ENCODE measurements at regions not wholly inside any gene's neighbourhood (a gene's known extent, or its start where the extent isn't known, plus 50 kb on each side); places are given as distances from the start of the nearest gene placed in this dataset.

- peaks cover 6% of the 10 kb centered on the region for H3K9me3 ChIP-seq (ENCODE audit: low read length)
- H3K27me3 ChIP-seq (ENCODE audit: insufficient read depth, low read depth, low read length), result no peaks in the 10 kb centered on the region
- no peaks in the 10 kb centered on the region for H3K79me2 ChIP-seq (replicated peaks; ENCODE audit: insufficient read depth, low read length)
- H3K4me3 ChIP-seq (ENCODE audit: low read length), result no peak overlapping the region
- no peak overlapping the region for H3K27ac ChIP-seq (ENCODE audit: low read length)
- H3K9ac ChIP-seq (ENCODE audit: low read length), result no peak overlapping the region
- TF ChIP-seq, protein P1, sequence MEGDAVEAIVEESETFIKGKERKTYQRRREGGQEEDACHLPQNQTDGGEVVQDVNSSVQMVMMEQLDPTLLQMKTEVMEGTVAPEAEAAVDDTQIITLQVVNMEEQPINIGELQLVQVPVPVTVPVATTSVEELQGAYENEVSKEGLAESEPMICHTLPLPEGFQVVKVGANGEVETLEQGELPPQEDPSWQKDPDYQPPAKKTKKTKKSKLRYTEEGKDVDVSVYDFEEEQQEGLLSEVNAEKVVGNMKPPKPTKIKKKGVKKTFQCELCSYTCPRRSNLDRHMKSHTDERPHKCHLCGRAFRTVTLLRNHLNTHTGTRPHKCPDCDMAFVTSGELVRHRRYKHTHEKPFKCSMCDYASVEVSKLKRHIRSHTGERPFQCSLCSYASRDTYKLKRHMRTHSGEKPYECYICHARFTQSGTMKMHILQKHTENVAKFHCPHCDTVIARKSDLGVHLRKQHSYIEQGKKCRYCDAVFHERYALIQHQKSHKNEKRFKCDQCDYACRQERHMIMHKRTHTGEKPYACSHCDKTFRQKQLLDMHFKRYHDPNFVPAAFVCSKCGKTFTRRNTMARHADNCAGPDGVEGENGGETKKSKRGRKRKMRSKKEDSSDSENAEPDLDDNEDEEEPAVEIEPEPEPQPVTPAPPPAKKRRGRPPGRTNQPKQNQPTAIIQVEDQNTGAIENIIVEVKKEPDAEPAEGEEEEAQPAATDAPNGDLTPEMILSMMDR (IDR thresholded peaks at IDR 0.05; ENCODE audit: poor library complexity, severe bottlenecking), result no peak
- no peak for TF ChIP-seq TAF1 (IDR thresholded peaks at IDR 0.05; ENCODE audit: low read depth)
- TF ChIP-seq, protein P2, sequence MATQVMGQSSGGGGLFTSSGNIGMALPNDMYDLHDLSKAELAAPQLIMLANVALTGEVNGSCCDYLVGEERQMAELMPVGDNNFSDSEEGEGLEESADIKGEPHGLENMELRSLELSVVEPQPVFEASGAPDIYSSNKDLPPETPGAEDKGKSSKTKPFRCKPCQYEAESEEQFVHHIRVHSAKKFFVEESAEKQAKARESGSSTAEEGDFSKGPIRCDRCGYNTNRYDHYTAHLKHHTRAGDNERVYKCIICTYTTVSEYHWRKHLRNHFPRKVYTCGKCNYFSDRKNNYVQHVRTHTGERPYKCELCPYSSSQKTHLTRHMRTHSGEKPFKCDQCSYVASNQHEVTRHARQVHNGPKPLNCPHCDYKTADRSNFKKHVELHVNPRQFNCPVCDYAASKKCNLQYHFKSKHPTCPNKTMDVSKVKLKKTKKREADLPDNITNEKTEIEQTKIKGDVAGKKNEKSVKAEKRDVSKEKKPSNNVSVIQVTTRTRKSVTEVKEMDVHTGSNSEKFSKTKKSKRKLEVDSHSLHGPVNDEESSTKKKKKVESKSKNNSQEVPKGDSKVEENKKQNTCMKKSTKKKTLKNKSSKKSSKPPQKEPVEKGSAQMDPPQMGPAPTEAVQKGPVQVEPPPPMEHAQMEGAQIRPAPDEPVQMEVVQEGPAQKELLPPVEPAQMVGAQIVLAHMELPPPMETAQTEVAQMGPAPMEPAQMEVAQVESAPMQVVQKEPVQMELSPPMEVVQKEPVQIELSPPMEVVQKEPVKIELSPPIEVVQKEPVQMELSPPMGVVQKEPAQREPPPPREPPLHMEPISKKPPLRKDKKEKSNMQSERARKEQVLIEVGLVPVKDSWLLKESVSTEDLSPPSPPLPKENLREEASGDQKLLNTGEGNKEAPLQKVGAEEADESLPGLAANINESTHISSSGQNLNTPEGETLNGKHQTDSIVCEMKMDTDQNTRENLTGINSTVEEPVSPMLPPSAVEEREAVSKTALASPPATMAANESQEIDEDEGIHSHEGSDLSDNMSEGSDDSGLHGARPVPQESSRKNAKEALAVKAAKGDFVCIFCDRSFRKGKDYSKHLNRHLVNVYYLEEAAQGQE (IDR thresholded peaks at IDR 0.05; ENCODE audit: borderline replicate concordance), result no peak
- TF ChIP-seq POLR2AphosphoS5 (IDR thresholded peaks at IDR 0.05), result no peak
- TF ChIP-seq RAD21 (conservative IDR thresholded peaks at IDR 0.05), result no peak
- TF ChIP-seq SMC3 (conservative IDR thresholded peaks at IDR 0.05; ENCODE audit: poor library complexity), result no peak
- no peak overlapping the region for H3K4me2 ChIP-seq (ENCODE audit: low read length)
- H4K20me1 ChIP-seq (ENCODE audit: insufficient read depth), result no peaks in the 10 kb centered on the region
- no peak overlapping the region for H2AFZ ChIP-seq (ENCODE audit: low read depth, low read length)
- no peaks in the 10 kb centered on the region for H3F3A ChIP-seq (ENCODE audit: insufficient read depth, low read length, poor library complexity, severe bottlenecking)
- H3K9me2 ChIP-seq (ENCODE audit: insufficient read depth, low read length), result no peaks in the 10 kb centered on the region
- no peaks in the 10 kb centered on the region for H3K36me3 ChIP-seq (ENCODE audit: insufficient read depth, low read length)
Measured at GRCh38 chr6:119922814-119923213, 573.3 kb upstream of the MAN1A1 start.

DNA sequence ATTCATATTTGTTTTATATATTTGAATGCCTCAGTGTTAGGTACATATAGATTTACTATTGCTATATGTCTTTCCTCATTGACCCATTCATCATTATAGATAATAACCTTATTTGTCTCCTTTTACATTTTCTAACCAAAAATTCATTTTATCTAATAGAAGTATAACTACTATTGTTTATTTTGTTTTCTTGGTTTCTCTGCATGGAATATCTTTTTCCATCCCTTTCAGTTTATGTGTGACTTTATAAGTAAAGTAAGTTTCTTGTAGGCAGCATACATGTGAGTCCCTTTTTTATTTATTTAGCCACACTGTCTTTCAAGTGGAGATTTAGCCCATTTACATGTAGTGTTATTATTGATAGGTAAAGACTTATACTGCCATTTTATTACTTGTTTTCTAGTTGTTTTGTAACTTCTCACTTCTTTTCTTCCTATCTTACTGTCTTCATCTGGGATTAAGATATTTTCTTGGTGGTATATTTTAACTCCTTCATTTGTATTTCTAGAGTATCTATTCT, 572.0 kb upstream of the MAN1A1 start:
- H3K27ac ChIP-seq (ENCODE audit: low read length), result no peak overlapping the region
- H3K9me3 ChIP-seq (ENCODE audit: low read length), result peaks cover 6% of the 10 kb centered on the region
- no peak overlapping the region for H3K4me2 ChIP-seq (ENCODE audit: low read length)
- no peaks in the 10 kb centered on the region for H3K79me2 ChIP-seq (replicated peaks; ENCODE audit: insufficient read depth, low read length)
- H3K36me3 ChIP-seq (ENCODE audit: insufficient read depth, low read length), result no peaks in the 10 kb centered on the region
- H3K9ac ChIP-seq (ENCODE audit: low read length), result no peak overlapping the region
- no peak overlapping the region for H3K4me3 ChIP-seq (ENCODE audit: low read length)
- H3F3A ChIP-seq (ENCODE audit: insufficient read depth, low read length, poor library complexity, severe bottlenecking), result no peaks in the 10 kb centered on the region
- H4K20me1 ChIP-seq (ENCODE audit: insufficient read depth), result no peaks in the 10 kb centered on the region
- no peaks in the 10 kb centered on the region for H3K27me3 ChIP-seq (ENCODE audit: insufficient read depth, low read depth, low read length)
- TF ChIP-seq, protein P1 (IDR thresholded peaks at IDR 0.05; ENCODE audit: poor library complexity, severe bottlenecking), result no peak
- TF ChIP-seq, protein P2 (IDR thresholded peaks at IDR 0.05; ENCODE audit: borderline replicate concordance), result no peak
- no peaks in the 10 kb centered on the region for H3K9me2 ChIP-seq (ENCODE audit: insufficient read depth, low read length)
- H2AFZ ChIP-seq (ENCODE audit: low read depth, low read length), result no peak overlapping the region

All from neural cell (in vitro differentiated cells).